ENCODE measurements at regions not wholly inside any gene's neighbourhood (a gene's known extent, or its start where the extent isn't known, plus 50 kb on each side); places are given as distances from the start of the nearest gene placed in this dataset.

DNA sequence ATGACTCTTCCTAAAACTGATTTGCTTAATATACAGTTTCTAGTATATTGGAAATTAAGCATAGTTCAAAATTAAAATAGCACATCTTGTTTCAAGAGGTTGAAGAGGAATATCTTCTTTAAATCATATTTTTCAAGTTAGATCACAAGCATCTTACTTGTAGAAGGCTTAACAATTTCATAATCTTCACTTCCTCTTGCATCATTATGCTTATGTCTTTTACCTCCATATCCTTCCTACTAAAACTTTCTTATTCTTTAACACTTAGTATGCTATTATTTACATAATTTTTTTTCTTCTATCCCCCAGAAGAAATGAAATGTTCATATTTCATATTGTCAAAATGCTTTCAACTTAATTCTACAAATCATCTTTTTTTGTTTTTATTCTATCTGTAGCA lies 1354.9 kb upstream of the TMEFF2 start:
- intact Hi-C loops (cut with DNase I) = no loop called here
- Histone ChIP-seq H3K4me1 (ENCODE audit: control insufficient read depth in 1 of 2, insufficient read depth in 2 of 2, low read length in 2 of 2) (no peaks in the 10 kb centered on the region), H3K27ac (ENCODE audit: low read depth in 1 of 2, low read length in 2 of 2) (no peak overlapping the region), H3K36me3 (ENCODE audit: control insufficient read depth in 1 of 2, insufficient read depth in 2 of 2, low read length in 1 of 2) (no peaks in the 10 kb centered on the region), H3K4me3 (ENCODE audit: low read length in 2 of 2) (no peak overlapping the region), H3K9me3 (ENCODE audit: control insufficient read depth, low read length) (no peaks in the 10 kb centered on the region), H3K27me3 (ENCODE audit: control insufficient read depth in 1 of 2, insufficient read depth in 2 of 2, low read length in 1 of 2) (no peaks in the 10 kb centered on the region)
- ATAC-seq (ENCODE audit: low FRiP score) = no peak
- DNase-seq = no peak

DNA sequence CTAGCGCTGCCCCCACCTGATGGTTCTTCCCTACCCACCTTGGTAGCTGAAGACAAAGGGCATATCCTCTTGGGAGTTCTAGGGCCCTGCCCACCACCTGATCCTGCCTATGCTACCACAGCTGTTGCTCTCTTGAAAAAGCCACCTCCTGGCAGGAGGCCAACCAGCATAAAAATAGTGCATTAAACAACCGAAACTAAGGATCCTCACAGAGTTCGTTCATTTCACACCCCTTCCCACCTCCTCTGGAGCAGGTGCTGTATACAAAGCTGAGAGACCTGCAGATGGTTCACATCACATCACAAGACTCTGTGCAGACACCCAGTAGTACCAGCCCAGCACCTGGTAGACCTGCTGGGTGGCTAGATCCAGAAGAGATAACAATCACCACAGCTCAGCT lies 1348.0 kb upstream of the TMEFF2 start:
- Histone ChIP-seq H3K4me3 (ENCODE audit: low read length in 2 of 2) (no peak overlapping the region), H3K9me3 (ENCODE audit: control insufficient read depth, low read length) (no peaks in the 10 kb centered on the region), H3K27ac (ENCODE audit: low read depth in 1 of 2, low read length in 2 of 2) (no peak overlapping the region), H3K36me3 (ENCODE audit: control insufficient read depth in 1 of 2, insufficient read depth in 2 of 2, low read length in 1 of 2) (peaks cover 0 to 3% of the 10 kb centered on the region in 2 donors), H3K27me3 (ENCODE audit: control insufficient read depth in 1 of 2, insufficient read depth in 2 of 2, low read length in 1 of 2) (no peaks in the 10 kb centered on the region), H3K4me1 (ENCODE audit: control insufficient read depth in 1 of 2, insufficient read depth in 2 of 2, low read length in 2 of 2) (no peaks in the 10 kb centered on the region)
- intact Hi-C loops (cut with DNase I) = no loop called here
- WGBS, 2 donors = 49 to 56% methylated on average over 3 of the region's 3 CpGs
- ATAC-seq (ENCODE audit: low FRiP score) = no peak
- DNase-seq = no peak

DNA sequence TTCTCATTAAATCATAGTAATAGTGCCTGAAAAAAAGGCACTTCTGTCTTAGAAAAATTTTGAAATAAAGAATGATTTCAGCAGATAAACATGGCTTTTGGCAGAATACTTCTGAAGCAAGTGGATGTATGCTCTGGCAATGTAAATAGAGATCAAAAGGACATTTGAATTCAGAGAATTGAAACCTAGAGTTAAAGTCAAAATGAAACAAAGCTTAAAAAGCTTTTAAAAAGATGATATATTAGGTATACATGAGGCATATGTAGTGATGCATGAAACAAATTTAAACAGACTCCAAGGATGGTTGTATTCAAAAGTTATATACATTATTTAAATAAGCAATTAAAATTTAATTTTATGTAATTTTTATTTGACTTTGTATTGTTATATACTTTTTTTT lies 1344.5 kb upstream of the TMEFF2 start:
- ATAC-seq (ENCODE audit: low FRiP score) (no peak), DNase-seq (no peak)
- no peak overlapping the region for H3K4me3 ChIP-seq (ENCODE audit: low read length in 2 of 2)
- intact Hi-C loops (cut with DNase I) = no loop called here
- H3K27ac ChIP-seq (ENCODE audit: low read depth in 1 of 2, low read length in 2 of 2) = no peak overlapping the region
- H3K36me3 ChIP-seq (ENCODE audit: control insufficient read depth in 1 of 2, insufficient read depth in 2 of 2, low read length in 1 of 2) = peaks cover 0 to 3% of the 10 kb centered on the region in 2 donors
- no peaks in the 10 kb centered on the region for H3K27me3 ChIP-seq (ENCODE audit: control insufficient read depth in 1 of 2, insufficient read depth in 2 of 2, low read length in 1 of 2)
- H3K9me3 ChIP-seq (ENCODE audit: control insufficient read depth, low read length) = no peaks in the 10 kb centered on the region
- H3K4me1 ChIP-seq (ENCODE audit: control insufficient read depth in 1 of 2, insufficient read depth in 2 of 2, low read length in 2 of 2) = no peaks in the 10 kb centered on the region

GRCh38 chr2:193538061-193538460 lies 1343.3 kb upstream of the TMEFF2 start:
- H3K27me3 ChIP-seq (ENCODE audit: control insufficient read depth in 1 of 2, insufficient read depth in 2 of 2, low read length in 1 of 2) = no peaks in the 10 kb centered on the region
- H3K27ac ChIP-seq (ENCODE audit: low read depth in 1 of 2, low read length in 2 of 2) = no peak overlapping the region
- 81 to 87% methylated on average over 2 of the region's 2 CpGs for WGBS, 2 donors
- ATAC-seq (ENCODE audit: low FRiP score) = no peak
- H3K36me3 ChIP-seq (ENCODE audit: control insufficient read depth in 1 of 2, insufficient read depth in 2 of 2, low read length in 1 of 2) = peaks cover 0 to 3% of the 10 kb centered on the region in 2 donors
- no peak for DNase-seq
- no peak overlapping the region for H3K4me3 ChIP-seq (ENCODE audit: low read length in 2 of 2)
- intact Hi-C loops (cut with DNase I) = no loop called here
- H3K9me3 ChIP-seq (ENCODE audit: control insufficient read depth, low read length) = no peaks in the 10 kb centered on the region
- no peaks in the 10 kb centered on the region for H3K4me1 ChIP-seq (ENCODE audit: control insufficient read depth in 1 of 2, insufficient read depth in 2 of 2, low read length in 2 of 2)

- intact Hi-C loops (cut with DNase I) = no loop called here
- peaks cover 0 to 3% of the 10 kb centered on the region in 2 donors for H3K36me3 ChIP-seq (ENCODE audit: control insufficient read depth in 1 of 2, insufficient read depth in 2 of 2, low read length in 1 of 2)
- no peak overlapping the region for H3K27ac ChIP-seq (ENCODE audit: low read depth in 1 of 2, low read length in 2 of 2)
- 72 to 75% methylated on average over 2 of the region's 2 CpGs for WGBS, 2 donors
- no peak overlapping the region for H3K4me3 ChIP-seq (ENCODE audit: low read length in 2 of 2)
- H3K9me3 ChIP-seq (ENCODE audit: control insufficient read depth, low read length) = no peaks in the 10 kb centered on the region
- no peak for ATAC-seq (ENCODE audit: low FRiP score)
- no peak for DNase-seq
- no peaks in the 10 kb centered on the region for H3K4me1 ChIP-seq (ENCODE audit: control insufficient read depth in 1 of 2, insufficient read depth in 2 of 2, low read length in 2 of 2)
- H3K27me3 ChIP-seq (ENCODE audit: control insufficient read depth in 1 of 2, insufficient read depth in 2 of 2, low read length in 1 of 2) = no peaks in the 10 kb centered on the region
Observed at GRCh38 chr2:193537531-193537930, 1342.8 kb upstream of the TMEFF2 start.

DNA sequence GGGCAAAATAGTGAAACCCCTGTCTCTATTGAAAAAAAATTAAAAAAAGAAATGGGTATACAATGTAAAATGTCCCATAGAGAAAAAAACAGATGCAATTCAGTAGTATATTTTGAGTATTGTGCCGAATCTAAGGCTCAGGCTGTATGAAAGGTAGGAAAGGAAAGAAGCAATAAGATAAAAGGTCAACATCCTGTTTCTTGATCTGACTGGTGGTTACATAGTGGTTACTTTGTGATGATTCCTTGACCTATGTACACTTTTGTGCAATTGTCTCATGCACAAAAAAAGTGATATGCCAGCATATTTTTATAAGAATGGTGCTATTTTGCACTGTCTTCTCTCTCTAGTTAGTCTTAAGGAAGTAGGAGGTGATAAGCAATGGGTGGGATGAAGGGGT lies 1333.7 kb upstream of the TMEFF2 start:
- H3K4me1 ChIP-seq (ENCODE audit: control insufficient read depth in 1 of 2, insufficient read depth in 2 of 2, low read length in 2 of 2) = no peaks in the 10 kb centered on the region
- ATAC-seq (ENCODE audit: low FRiP score) = no peak
- no peak for DNase-seq
- 77 to 94% methylated on average over 1 of the region's 1 CpG for WGBS, 2 donors
- H3K27me3 ChIP-seq (ENCODE audit: control insufficient read depth in 1 of 2, insufficient read depth in 2 of 2, low read length in 1 of 2) = no peaks in the 10 kb centered on the region
- no peaks in the 10 kb centered on the region for H3K36me3 ChIP-seq (ENCODE audit: control insufficient read depth in 1 of 2, insufficient read depth in 2 of 2, low read length in 1 of 2)
- intact Hi-C loops (cut with DNase I) = no loop called here
- no peaks in the 10 kb centered on the region for H3K9me3 ChIP-seq (ENCODE audit: control insufficient read depth, low read length)
- H3K4me3 ChIP-seq (ENCODE audit: low read length in 2 of 2) = no peak overlapping the region
- H3K27ac ChIP-seq (ENCODE audit: low read depth in 1 of 2, low read length in 2 of 2) = no peak overlapping the region

GRCh38 chr2:193527146-193527545 lies 1332.4 kb upstream of the TMEFF2 start:
- Histone ChIP-seq H3K4me1 (ENCODE audit: control insufficient read depth in 1 of 2, insufficient read depth in 2 of 2, low read length in 2 of 2) (no peaks in the 10 kb centered on the region), H3K36me3 (ENCODE audit: control insufficient read depth in 1 of 2, insufficient read depth in 2 of 2, low read length in 1 of 2) (no peaks in the 10 kb centered on the region), H3K27ac (ENCODE audit: low read depth in 1 of 2, low read length in 2 of 2) (no peak overlapping the region), H3K9me3 (ENCODE audit: control insufficient read depth, low read length) (no peaks in the 10 kb centered on the region), H3K27me3 (ENCODE audit: control insufficient read depth in 1 of 2, insufficient read depth in 2 of 2, low read length in 1 of 2) (no peaks in the 10 kb centered on the region), H3K4me3 (ENCODE audit: low read length in 2 of 2) (no peak overlapping the region)
- DNase-seq (no peak), ATAC-seq (ENCODE audit: low FRiP score) (no peak)
- WGBS, 2 donors = 13 to 15% methylated on average over 3 of the region's 3 CpGs
- intact Hi-C loops (cut with DNase I) = no loop called here

DNA sequence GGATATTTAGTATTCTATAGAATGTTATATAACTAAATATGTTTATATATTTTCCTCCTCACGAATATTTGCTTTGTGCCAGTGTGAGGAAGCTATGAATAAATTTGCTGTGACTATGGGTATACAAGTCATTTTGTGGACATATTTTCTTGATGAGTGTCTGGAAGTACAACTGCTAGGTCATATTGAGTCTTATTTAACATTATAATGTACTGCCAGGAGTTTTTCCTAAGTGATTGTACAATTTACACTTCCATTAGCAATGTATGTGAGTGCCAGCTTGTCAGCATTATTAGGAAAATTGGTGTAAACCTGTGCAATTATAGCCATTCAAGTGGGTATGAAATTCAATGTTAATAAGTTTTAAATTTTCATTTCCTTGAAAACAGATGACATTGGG lies 1328.9 kb upstream of the TMEFF2 start:
- H3K4me1 ChIP-seq (ENCODE audit: control insufficient read depth in 1 of 2, insufficient read depth in 2 of 2, low read length in 2 of 2) = no peaks in the 10 kb centered on the region
- intact Hi-C loops (cut with DNase I) = no loop called here
- H3K27ac ChIP-seq (ENCODE audit: low read depth in 1 of 2, low read length in 2 of 2) = no peak overlapping the region
- ATAC-seq (ENCODE audit: low FRiP score) = no peak
- no peaks in the 10 kb centered on the region for H3K36me3 ChIP-seq (ENCODE audit: control insufficient read depth in 1 of 2, insufficient read depth in 2 of 2, low read length in 1 of 2)
- no peaks in the 10 kb centered on the region for H3K27me3 ChIP-seq (ENCODE audit: control insufficient read depth in 1 of 2, insufficient read depth in 2 of 2, low read length in 1 of 2)
- WGBS, 2 donors = 71 to 80% methylated on average over 1 of the region's 1 CpG
- no peaks in the 10 kb centered on the region for H3K9me3 ChIP-seq (ENCODE audit: control insufficient read depth, low read length)
- no peak for DNase-seq
- no peak overlapping the region for H3K4me3 ChIP-seq (ENCODE audit: low read length in 2 of 2)

- no peak for DNase-seq
- ATAC-seq (ENCODE audit: low FRiP score) = no peak
- no peaks in the 10 kb centered on the region for H3K9me3 ChIP-seq (ENCODE audit: control insufficient read depth, low read length)
- 65 to 67% methylated on average over 2 of the region's 2 CpGs for WGBS, 2 donors
- intact Hi-C loops (cut with DNase I) = no loop called here
- H3K27me3 ChIP-seq (ENCODE audit: control insufficient read depth in 1 of 2, insufficient read depth in 2 of 2, low read length in 1 of 2) = no peaks in the 10 kb centered on the region
- no peaks in the 10 kb centered on the region for H3K36me3 ChIP-seq (ENCODE audit: control insufficient read depth in 1 of 2, insufficient read depth in 2 of 2, low read length in 1 of 2)
- H3K4me3 ChIP-seq (ENCODE audit: low read length in 2 of 2) = no peak overlapping the region
- H3K4me1 ChIP-seq (ENCODE audit: control insufficient read depth in 1 of 2, insufficient read depth in 2 of 2, low read length in 2 of 2) = no peaks in the 10 kb centered on the region
- H3K27ac ChIP-seq (ENCODE audit: low read depth in 1 of 2, low read length in 2 of 2) = no peak overlapping the region
Observed at GRCh38 chr2:193521523-193521922, 1326.8 kb upstream of the TMEFF2 start.

All from aorta (tissue), 5 donors.